ENCODE measurements at regions not wholly inside any gene's neighbourhood (a gene's known extent, or its start where the extent isn't known, plus 50 kb on each side); places are given as distances from the start of the nearest gene placed in this dataset.

- Histone ChIP-seq H3K9ac (ENCODE audit: low read depth, low read length, poor library complexity, severe bottlenecking) (no peak overlapping the region), H4K20me1 (ENCODE audit: insufficient read depth, low read length, poor library complexity, severe bottlenecking) (no peaks in the 10 kb centered on the region), H3K4me1 (ENCODE audit: insufficient read depth, low read length, poor library complexity, severe bottlenecking) (no peaks in the 10 kb centered on the region), H3K9me3 (ENCODE audit: insufficient read depth, low read depth, low read length) (no peaks in the 10 kb centered on the region), H3K27me3 (ENCODE audit: insufficient read depth, low read length, poor library complexity, severe bottlenecking) (no peaks in the 10 kb centered on the region), H3K4me2 (ENCODE audit: low read depth, low read length, poor library complexity, severe bottlenecking) (no peak overlapping the region), H3K4me3 (ENCODE audit: low read length, poor library complexity, severe bottlenecking) (no peak overlapping the region), H3K9me2 (replicated peaks; ENCODE audit: low read depth, low read length) (no peaks in the 10 kb centered on the region), H3K36me3 (ENCODE audit: insufficient read depth, low read length) (no peaks in the 10 kb centered on the region), H2AFZ (ENCODE audit: low read length) (no peak overlapping the region), H3F3A (ENCODE audit: low read depth) (no peaks in the 10 kb centered on the region), H3K79me2 (ENCODE audit: insufficient read depth, low read length) (no peaks in the 10 kb centered on the region)
- no peak for TF ChIP-seq EZH2phosphoT487 (IDR thresholded peaks at IDR 0.05; ENCODE audit: borderline replicate concordance)
- TF ChIP-seq CTCF (conservative IDR thresholded peaks at IDR 0.05; ENCODE audit: low read length), result no peak
Measured at GRCh38 chr3:5725801-5726200, 538.3 kb downstream of the EDEM1 start.

- H3K9me3 ChIP-seq (ENCODE audit: insufficient read depth, low read depth, low read length), result no peaks in the 10 kb centered on the region
- H2AFZ ChIP-seq (ENCODE audit: low read length), result no peak overlapping the region
- no peak overlapping the region for H3K9ac ChIP-seq (ENCODE audit: low read depth, low read length, poor library complexity, severe bottlenecking)
- H3F3A ChIP-seq (ENCODE audit: low read depth), result no peaks in the 10 kb centered on the region
- no peaks in the 10 kb centered on the region for H3K9me2 ChIP-seq (replicated peaks; ENCODE audit: low read depth, low read length)
- H3K4me2 ChIP-seq (ENCODE audit: low read depth, low read length, poor library complexity, severe bottlenecking), result no peak overlapping the region
- no peaks in the 10 kb centered on the region for H3K36me3 ChIP-seq (ENCODE audit: insufficient read depth, low read length)
- no peaks in the 10 kb centered on the region for H4K20me1 ChIP-seq (ENCODE audit: insufficient read depth, low read length, poor library complexity, severe bottlenecking)
- no peak overlapping the region for H3K4me3 ChIP-seq (ENCODE audit: low read length, poor library complexity, severe bottlenecking)
- no peaks in the 10 kb centered on the region for H3K79me2 ChIP-seq (ENCODE audit: insufficient read depth, low read length)
- TF ChIP-seq CTCF (conservative IDR thresholded peaks at IDR 0.05; ENCODE audit: low read length) (no peak), EZH2phosphoT487 (IDR thresholded peaks at IDR 0.05; ENCODE audit: borderline replicate concordance) (no peak)
- no peaks in the 10 kb centered on the region for H3K4me1 ChIP-seq (ENCODE audit: insufficient read depth, low read length, poor library complexity, severe bottlenecking)
- H3K27me3 ChIP-seq (ENCODE audit: insufficient read depth, low read length, poor library complexity, severe bottlenecking), result no peaks in the 10 kb centered on the region
Measured at GRCh38 chr3:5726621-5727020, 539.1 kb downstream of the EDEM1 start.

- Histone ChIP-seq H3K9ac (ENCODE audit: low read depth, low read length, poor library complexity, severe bottlenecking) (no peak overlapping the region), H3K4me3 (ENCODE audit: low read length, poor library complexity, severe bottlenecking) (no peak overlapping the region), H3F3A (ENCODE audit: low read depth) (no peaks in the 10 kb centered on the region), H4K20me1 (ENCODE audit: insufficient read depth, low read length, poor library complexity, severe bottlenecking) (no peaks in the 10 kb centered on the region), H2AFZ (ENCODE audit: low read length) (no peak overlapping the region), H3K36me3 (ENCODE audit: insufficient read depth, low read length) (no peaks in the 10 kb centered on the region), H3K9me2 (replicated peaks; ENCODE audit: low read depth, low read length) (no peaks in the 10 kb centered on the region), H3K27me3 (ENCODE audit: insufficient read depth, low read length, poor library complexity, severe bottlenecking) (no peaks in the 10 kb centered on the region), H3K79me2 (ENCODE audit: insufficient read depth, low read length) (no peaks in the 10 kb centered on the region), H3K9me3 (ENCODE audit: insufficient read depth, low read depth, low read length) (no peaks in the 10 kb centered on the region), H3K4me1 (ENCODE audit: insufficient read depth, low read length, poor library complexity, severe bottlenecking) (no peaks in the 10 kb centered on the region), H3K4me2 (ENCODE audit: low read depth, low read length, poor library complexity, severe bottlenecking) (no peak overlapping the region)
- no peak for TF ChIP-seq CTCF (conservative IDR thresholded peaks at IDR 0.05; ENCODE audit: low read length)
- TF ChIP-seq EZH2phosphoT487 (IDR thresholded peaks at IDR 0.05; ENCODE audit: borderline replicate concordance), result no peak
Measured at GRCh38 chr3:5727743-5728484, 540.4 kb downstream of the EDEM1 start.

Data from Loucy (cell line).